Gastrocnemius medialis (tissue), 4 donors: ENCODE measurements at regions not wholly inside any gene's neighbourhood (a gene's known extent, or its start where the extent isn't known, plus 50 kb on each side); places are given as distances from the start of the nearest gene placed in this dataset.

Experiments
- ATAC-seq, 2 donors: fragments of 150-250 bp; one replicate each; pipeline ENCODE4 v1.9.1; 2016
- DNase-seq, 2 donors: peaks; one replicate each; pipeline ENCODE4 v3.0.0-alpha.2; 2019
- H3K27ac ChIP-seq, 4 donors: fragments of 200-600 bp; sonication (generic); 1 replicate in 1 of 4; 2 replicates in 3 of 4; pipeline ENCODE4 v1.5.1; 2016 to 2018; ENCODE audit warnings: mild to moderate bottlenecking in 2 of 4, moderate library complexity in 1 of 4
- H3K27me3 ChIP-seq, 3 donors: fragments of 200-600 bp; sonication (generic) in 2 of 3; 1 replicate in 1 of 3; 2 replicates in 2 of 3; pipeline versions ENCODE4 v1.5.1 to v1.6.0; 2016 to 2019; ENCODE audit warnings: mild to moderate bottlenecking in 1 of 3, moderate library complexity in 1 of 3
- H3K36me3 ChIP-seq, 2 donors: fragments of 200-600 bp; sonication (generic) in 1 of 2; one replicate each; pipeline ENCODE4 v1.5.1; 2017 to 2018
- H3K4me1 ChIP-seq, 2 donors: fragments of 200-600 bp; sonication (generic) in 1 of 2; one replicate each; pipeline ENCODE4 v1.5.1; 2016 to 2017; ENCODE audit warnings: mild to moderate bottlenecking in 2 of 2
- H3K4me3 ChIP-seq, 4 donors: fragments of 200-600 bp; sonication (generic) in 3 of 4; 1 replicate in 1 of 4; 2 replicates in 3 of 4; pipeline ENCODE4 v1.5.1; 2016 to 2019; ENCODE audit warnings: mild to moderate bottlenecking in 2 of 4
- H3K9me3 ChIP-seq, 3 donors: fragments of 200-600 bp; sonication (generic) in 2 of 3; 1 replicate in 1 of 3; 2 replicates in 2 of 3; pipeline ENCODE4 v1.5.1; 2016 to 2019
- CTCF ChIP-seq, 5 experiments: fragments of 450-650 bp in 3 of 5; fragments of 200-600 bp in 2 of 5; sonication (generic) in 2 of 5; IDR thresholded peaks in 4 of 5; conservative IDR thresholded peaks in 1 of 5; 1 replicate in 4 of 5; 2 replicates in 1 of 5; pipeline ENCODE4 v1.5.1; 2016 to 2019; ENCODE audit warnings: antibody characterized with exemption in 5 of 5, mild to moderate bottlenecking in 3 of 5, moderate library complexity in 3 of 5
- POLR2A ChIP-seq, 2 donors: fragments of 450-650 bp; IDR thresholded peaks; one replicate each; pipeline ENCODE4 v1.6.1; 2017; ENCODE audit warnings: antibody characterized with exemption in 2 of 2, mild to moderate bottlenecking in 2 of 2, moderate library complexity in 2 of 2
- in situ Hi-C, 4 donors: fragments of 200-750 bp; cut with MboI; loops; one replicate each; pipeline versions ENCODE4 v1.15.0 to v1.8.0; 2017; ENCODE audit warnings: low sequenced_read_pairs in 4 of 4
- intact Hi-C: fragments of 100-400 bp; cut with DNase I; formaldehyde crosslinking; loops from one replicate; pipeline ENCODE4 v1.15.1; 2023; ENCODE audit warnings: low total_unique reads

GRCh38 chr5:96051401-96051830 lies 89.8 kb upstream of the ELL2 start:
- Histone ChIP-seq H3K27me3 (no peaks in the 10 kb centered on the region), H3K9me3 (no peaks in the 10 kb centered on the region), H3K27ac (no peak overlapping the region), H3K36me3 (no peaks in the 10 kb centered on the region), H3K4me1 (no peaks in the 10 kb centered on the region), H3K4me3 (no peak overlapping the region)
- DNase-seq = no peak
- no peak for TF ChIP-seq CTCF (IDR thresholded peaks at IDR 0.05 in 4 of 5, conservative IDR thresholded peaks at IDR 0.05 in 1 of 5)
- in situ Hi-C loops = no loop called here
- intact Hi-C loops = no loop called here
- ATAC-seq = no peak

GRCh38 chr5:96050273-96050880 lies 88.7 kb upstream of the ELL2 start:
- Histone ChIP-seq H3K4me1 (no peaks in the 10 kb centered on the region), H3K27me3 (no peaks in the 10 kb centered on the region), H3K9me3 (no peaks in the 10 kb centered on the region), H3K27ac (no peak overlapping the region), H3K4me3 (no peak overlapping the region), H3K36me3 (no peaks in the 10 kb centered on the region)
- DNase-seq = no peak
- no peak for TF ChIP-seq CTCF (IDR thresholded peaks at IDR 0.05 in 4 of 5, conservative IDR thresholded peaks at IDR 0.05 in 1 of 5)
- no peak for TF ChIP-seq POLR2A (IDR thresholded peaks at IDR 0.05)
- no peak for ATAC-seq
- in situ Hi-C loops (no loop called here), intact Hi-C loops (no loop called here)

GRCh38 chr5:96049398-96050272 lies 88.0 kb upstream of the ELL2 start:
- H3K36me3 ChIP-seq = no peaks in the 10 kb centered on the region
- H3K4me1 ChIP-seq = no peaks in the 10 kb centered on the region
- TF ChIP-seq CTCF (IDR thresholded peaks at IDR 0.05 in 4 of 5, conservative IDR thresholded peaks at IDR 0.05 in 1 of 5) = no peak
- no peak for TF ChIP-seq POLR2A (IDR thresholded peaks at IDR 0.05)
- DNase-seq (no peak), ATAC-seq (no peak)
- no peak overlapping the region for H3K4me3 ChIP-seq
- intact Hi-C loops (no loop called here), in situ Hi-C loops (no loop called here)
- H3K27me3 ChIP-seq = no peaks in the 10 kb centered on the region
- H3K27ac ChIP-seq = no peak overlapping the region
- H3K9me3 ChIP-seq = no peaks in the 10 kb centered on the region

GRCh38 chr5:96048763-96049162 lies 87.1 kb upstream of the ELL2 start:
- ATAC-seq (no peak), DNase-seq (no peak)
- H3K27me3 ChIP-seq = no peaks in the 10 kb centered on the region
- no peaks in the 10 kb centered on the region for H3K36me3 ChIP-seq
- intact Hi-C loops (no loop called here), in situ Hi-C loops (no loop called here)
- H3K27ac ChIP-seq = no peak overlapping the region
- H3K4me3 ChIP-seq = no peak overlapping the region
- TF ChIP-seq CTCF (IDR thresholded peaks at IDR 0.05 in 4 of 5, conservative IDR thresholded peaks at IDR 0.05 in 1 of 5) = no peak
- no peak for TF ChIP-seq POLR2A (IDR thresholded peaks at IDR 0.05)
- H3K9me3 ChIP-seq = no peaks in the 10 kb centered on the region
- H3K4me1 ChIP-seq = no peaks in the 10 kb centered on the region
